ENCODE measurements at regions not wholly inside any gene's neighbourhood (a gene's known extent, or its start where the extent isn't known, plus 50 kb on each side); places are given as distances from the start of the nearest gene placed in this dataset.

GRCh38 chr3:26106228-26106627 is 316.3 kb downstream of the OXSM start:
- no peaks in the 10 kb centered on the region for H3K36me3 ChIP-seq (ENCODE audit: control insufficient read depth in 2 of 4, insufficient read depth in 4 of 4, low read length in 3 of 4)
- H3K14ac ChIP-seq (ENCODE audit: insufficient read length) = no peak overlapping the region
- H3K4me1 ChIP-seq (replicated peaks in 1 of 4; ENCODE audit: control insufficient read depth in 3 of 4, insufficient read depth in 4 of 4, low read length in 3 of 4) = no peaks in the 10 kb centered on the region
- no peak overlapping the region for H4K5ac ChIP-seq (ENCODE audit: insufficient read length, low read depth, low read length)
- no peak overlapping the region for H2BK12ac ChIP-seq (ENCODE audit: low read depth, low read length)
- H3K4me2 ChIP-seq (ENCODE audit: insufficient read depth in 1 of 2, low read depth in 2 of 2, low read length in 2 of 2) = no peak overlapping the region
- no peak overlapping the region for H3K4ac ChIP-seq (replicated peaks; ENCODE audit: insufficient read length, low read depth, low read length)
- H2BK15ac ChIP-seq (ENCODE audit: low read length) = no peak overlapping the region
- H3K9ac ChIP-seq (replicated peaks in 1 of 4; ENCODE audit: extremely low read depth in 1 of 4, low read depth in 3 of 4, low read length in 3 of 4) = no peak overlapping the region
- no peak overlapping the region for H2AFZ ChIP-seq (ENCODE audit: low read length)
- no peak overlapping the region for H3K23ac ChIP-seq (ENCODE audit: insufficient read length)
- no peaks in the 10 kb centered on the region for H3K79me1 ChIP-seq (ENCODE audit: low read depth, low read length)
- ChIA-PET POLR2A (ENCODE audit: partially characterized antibody) (no interaction called here), CTCF (ENCODE audit: partially characterized antibody) (interaction anchor here (0.9 to 2.1 kb wide), 2 partner anchors 12 to 15 kb away, joined by 3 to 11 read pairs; no protein-coding TSS in a partner anchor)
- no peaks in the 10 kb centered on the region for H3K79me2 ChIP-seq (ENCODE audit: control insufficient read depth in 1 of 2, insufficient read depth in 2 of 2, low read length in 2 of 2)
- H2AK5ac ChIP-seq (ENCODE audit: low read depth, low read length) = no peak overlapping the region
- H3K4me3 ChIP-seq (ENCODE audit: extremely low read depth in 1 of 4, insufficient read depth in 2 of 4, low read depth in 3 of 4, low read length in 4 of 4) = no peak overlapping the region
- H4K8ac ChIP-seq (ENCODE audit: extremely low read depth, insufficient read depth, low read length) = no peak overlapping the region
- no peaks in the 10 kb centered on the region for H3K27me3 ChIP-seq (replicated peaks in 1 of 4; ENCODE audit: control insufficient read depth in 3 of 4, extremely low read depth in 1 of 4, insufficient read depth in 3 of 4, low read length in 3 of 4)
- no peak overlapping the region for H3K18ac ChIP-seq (ENCODE audit: extremely low read depth, low read length)
- no peak overlapping the region for H3K56ac ChIP-seq (replicated peaks; ENCODE audit: insufficient read length, low read depth, low read length)
- no peaks in the 10 kb centered on the region for H4K20me1 ChIP-seq (replicated peaks in 1 of 2; ENCODE audit: control insufficient read depth in 1 of 2, insufficient read depth in 2 of 2, low read length in 2 of 2)
- 82% methylated on average over 2 of the region's 2 CpGs; no CpG with 5 or more reads in 1 of the 2 experiments for WGBS, 2 experiments (ENCODE audit: extremely low coverage in 1 of 2, insufficient coverage in 1 of 2, insufficient read length in 1 of 2, insufficient replicate concordance in 2 of 2, low coverage in 1 of 2, low lambda C conversion rate in 2 of 2, missing lambda C conversion rate in 1 of 2)
- H3K23me2 ChIP-seq (ENCODE audit: low read depth, low read length) = no peaks in the 10 kb centered on the region
- DNase-seq (ENCODE audit: low read depth in 1 of 2, low spot score in 2 of 2) (no peak), FAIRE-seq (no peak)
- no peak overlapping the region for H2BK120ac ChIP-seq (replicated peaks; ENCODE audit: low read depth, low read length)
- H2BK20ac ChIP-seq (ENCODE audit: low read length) = no peak overlapping the region
- H2BK5ac ChIP-seq (ENCODE audit: low read depth, low read length) = no peak overlapping the region
- no peak overlapping the region for H4K91ac ChIP-seq (replicated peaks; ENCODE audit: insufficient read length, low read length)
- H3K27ac ChIP-seq (ENCODE audit: low read depth, low read length) = no peak overlapping the region
- H3K9me3 ChIP-seq (ENCODE audit: insufficient read depth in 2 of 2, low read depth in 1 of 2, low read length in 1 of 2) = no peaks in the 10 kb centered on the region
- TF ChIP-seq POLR2AphosphoS5 (IDR thresholded peaks at IDR 0.05; ENCODE audit: low read depth, low read length) = no peak
- TF ChIP-seq, protein P1, sequence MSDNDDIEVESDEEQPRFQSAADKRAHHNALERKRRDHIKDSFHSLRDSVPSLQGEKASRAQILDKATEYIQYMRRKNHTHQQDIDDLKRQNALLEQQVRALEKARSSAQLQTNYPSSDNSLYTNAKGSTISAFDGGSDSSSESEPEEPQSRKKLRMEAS (IDR thresholded peaks at IDR 0.05) = no peak
- TF ChIP-seq YY1 (IDR thresholded peaks at IDR 0.05; ENCODE audit: low read depth, low read length) = no peak
- TF ChIP-seq BCL11A (IDR thresholded peaks at IDR 0.05; ENCODE audit: low read depth in 2 of 2, low read length in 2 of 2) = no peak
- no peak for TF ChIP-seq CHD1 (IDR thresholded peaks at IDR 0.05; ENCODE audit: low read depth, low read length)
- no peak for TF ChIP-seq BRCA1 (IDR thresholded peaks at IDR 0.05; ENCODE audit: low read depth, low read length)
- TF ChIP-seq SIX5 (IDR thresholded peaks at IDR 0.05; ENCODE audit: low read depth, low read length) = no peak
- no peak for TF ChIP-seq CHD2 (IDR thresholded peaks at IDR 0.05; ENCODE audit: low read length)
- no peak for TF ChIP-seq CEBPB (IDR thresholded peaks at IDR 0.05; ENCODE audit: low read depth, low read length)
- no peak for TF ChIP-seq RFX5 (IDR thresholded peaks at IDR 0.05; ENCODE audit: borderline replicate concordance, low read depth, low read length)
- TF ChIP-seq CTBP2 (IDR thresholded peaks at IDR 0.05; ENCODE audit: borderline replicate concordance, insufficient read depth, insufficient read length, low read length) = no peak
- no peak for TF ChIP-seq USF2 (IDR thresholded peaks at IDR 0.05; ENCODE audit: low read length)
